Neural progenitor cell (in vitro differentiated cells): ENCODE measurements at regions not wholly inside any gene's neighbourhood (a gene's known extent, or its start where the extent isn't known, plus 50 kb on each side); places are given as distances from the start of the nearest gene placed in this dataset.

Experiments
- EZH2phosphoT487 ChIP-seq: fragments of 200-600 bp; sonication (generic); IDR thresholded peaks from 2 replicates; pipeline ENCODE4 v1.6.1; 2017; ENCODE audit warnings: antibody characterized with exemption
- TF ChIP-seq, protein P1 (sequence below): fragments of 200-600 bp; sonication (generic); IDR thresholded peaks from 2 replicates; pipeline ENCODE4 v1.5.1; 2017; ENCODE audit warnings: antibody characterized with exemption, mild to moderate bottlenecking

DNA sequence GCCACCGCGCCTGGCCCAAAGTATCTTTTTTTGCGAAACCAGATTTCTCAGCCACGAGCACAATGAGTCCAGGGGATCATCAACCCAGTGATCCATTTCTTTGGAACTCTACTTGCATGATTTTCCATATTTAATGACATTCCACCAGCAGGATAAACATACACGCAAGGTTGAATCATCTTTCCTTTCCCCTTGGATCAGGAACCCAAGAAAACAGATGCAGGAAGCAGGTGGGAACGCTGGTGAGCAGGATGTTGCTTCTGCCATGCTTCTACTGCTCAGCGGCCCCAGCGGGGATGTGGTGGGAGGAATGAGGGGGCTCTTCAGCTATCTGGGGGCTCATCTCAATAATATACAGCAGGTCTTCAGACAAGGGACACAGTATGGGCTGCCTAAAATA lies 118.2 kb downstream of the SEC61B start:
- TF ChIP-seq, protein P1, sequence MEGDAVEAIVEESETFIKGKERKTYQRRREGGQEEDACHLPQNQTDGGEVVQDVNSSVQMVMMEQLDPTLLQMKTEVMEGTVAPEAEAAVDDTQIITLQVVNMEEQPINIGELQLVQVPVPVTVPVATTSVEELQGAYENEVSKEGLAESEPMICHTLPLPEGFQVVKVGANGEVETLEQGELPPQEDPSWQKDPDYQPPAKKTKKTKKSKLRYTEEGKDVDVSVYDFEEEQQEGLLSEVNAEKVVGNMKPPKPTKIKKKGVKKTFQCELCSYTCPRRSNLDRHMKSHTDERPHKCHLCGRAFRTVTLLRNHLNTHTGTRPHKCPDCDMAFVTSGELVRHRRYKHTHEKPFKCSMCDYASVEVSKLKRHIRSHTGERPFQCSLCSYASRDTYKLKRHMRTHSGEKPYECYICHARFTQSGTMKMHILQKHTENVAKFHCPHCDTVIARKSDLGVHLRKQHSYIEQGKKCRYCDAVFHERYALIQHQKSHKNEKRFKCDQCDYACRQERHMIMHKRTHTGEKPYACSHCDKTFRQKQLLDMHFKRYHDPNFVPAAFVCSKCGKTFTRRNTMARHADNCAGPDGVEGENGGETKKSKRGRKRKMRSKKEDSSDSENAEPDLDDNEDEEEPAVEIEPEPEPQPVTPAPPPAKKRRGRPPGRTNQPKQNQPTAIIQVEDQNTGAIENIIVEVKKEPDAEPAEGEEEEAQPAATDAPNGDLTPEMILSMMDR = no peak
- no peak for TF ChIP-seq EZH2phosphoT487
